H1 (cell line): ENCODE measurements at regions not wholly inside any gene's neighbourhood (a gene's known extent, or its start where the extent isn't known, plus 50 kb on each side); places are given as distances from the start of the nearest gene placed in this dataset.

Experiments used
- ATF2 ChIP-seq: IDR thresholded peaks from 2 replicates; pipeline ENCODE4 v1.6.1; 2012; ENCODE audit warnings: low read length, inconsistent platforms
- KDM5A ChIP-seq: fragments of 200-600 bp; IDR thresholded peaks from 2 replicates; pipeline ENCODE4 v1.7.1; 2012; ENCODE audit warnings: mild to moderate bottlenecking, low read length, inconsistent platforms, mixed read lengths
- MAFK ChIP-seq: IDR thresholded peaks from 2 replicates; pipeline ENCODE4 v1.6.1; 2012; ENCODE audit warnings: low read depth, mild to moderate bottlenecking, improper control_type of control experiment, low read length
- TF ChIP-seq, protein P1 (sequence below): fragments of 300-600 bp; sonication (generic); IDR thresholded peaks from 2 replicates; pipeline ENCODE4 v1.7.1; 2012; ENCODE audit warnings: low read length, moderate library complexity, mild to moderate bottlenecking, inconsistent platforms; ENCODE audit not compliant: insufficient replicate concordance

- TF ChIP-seq, protein P1, sequence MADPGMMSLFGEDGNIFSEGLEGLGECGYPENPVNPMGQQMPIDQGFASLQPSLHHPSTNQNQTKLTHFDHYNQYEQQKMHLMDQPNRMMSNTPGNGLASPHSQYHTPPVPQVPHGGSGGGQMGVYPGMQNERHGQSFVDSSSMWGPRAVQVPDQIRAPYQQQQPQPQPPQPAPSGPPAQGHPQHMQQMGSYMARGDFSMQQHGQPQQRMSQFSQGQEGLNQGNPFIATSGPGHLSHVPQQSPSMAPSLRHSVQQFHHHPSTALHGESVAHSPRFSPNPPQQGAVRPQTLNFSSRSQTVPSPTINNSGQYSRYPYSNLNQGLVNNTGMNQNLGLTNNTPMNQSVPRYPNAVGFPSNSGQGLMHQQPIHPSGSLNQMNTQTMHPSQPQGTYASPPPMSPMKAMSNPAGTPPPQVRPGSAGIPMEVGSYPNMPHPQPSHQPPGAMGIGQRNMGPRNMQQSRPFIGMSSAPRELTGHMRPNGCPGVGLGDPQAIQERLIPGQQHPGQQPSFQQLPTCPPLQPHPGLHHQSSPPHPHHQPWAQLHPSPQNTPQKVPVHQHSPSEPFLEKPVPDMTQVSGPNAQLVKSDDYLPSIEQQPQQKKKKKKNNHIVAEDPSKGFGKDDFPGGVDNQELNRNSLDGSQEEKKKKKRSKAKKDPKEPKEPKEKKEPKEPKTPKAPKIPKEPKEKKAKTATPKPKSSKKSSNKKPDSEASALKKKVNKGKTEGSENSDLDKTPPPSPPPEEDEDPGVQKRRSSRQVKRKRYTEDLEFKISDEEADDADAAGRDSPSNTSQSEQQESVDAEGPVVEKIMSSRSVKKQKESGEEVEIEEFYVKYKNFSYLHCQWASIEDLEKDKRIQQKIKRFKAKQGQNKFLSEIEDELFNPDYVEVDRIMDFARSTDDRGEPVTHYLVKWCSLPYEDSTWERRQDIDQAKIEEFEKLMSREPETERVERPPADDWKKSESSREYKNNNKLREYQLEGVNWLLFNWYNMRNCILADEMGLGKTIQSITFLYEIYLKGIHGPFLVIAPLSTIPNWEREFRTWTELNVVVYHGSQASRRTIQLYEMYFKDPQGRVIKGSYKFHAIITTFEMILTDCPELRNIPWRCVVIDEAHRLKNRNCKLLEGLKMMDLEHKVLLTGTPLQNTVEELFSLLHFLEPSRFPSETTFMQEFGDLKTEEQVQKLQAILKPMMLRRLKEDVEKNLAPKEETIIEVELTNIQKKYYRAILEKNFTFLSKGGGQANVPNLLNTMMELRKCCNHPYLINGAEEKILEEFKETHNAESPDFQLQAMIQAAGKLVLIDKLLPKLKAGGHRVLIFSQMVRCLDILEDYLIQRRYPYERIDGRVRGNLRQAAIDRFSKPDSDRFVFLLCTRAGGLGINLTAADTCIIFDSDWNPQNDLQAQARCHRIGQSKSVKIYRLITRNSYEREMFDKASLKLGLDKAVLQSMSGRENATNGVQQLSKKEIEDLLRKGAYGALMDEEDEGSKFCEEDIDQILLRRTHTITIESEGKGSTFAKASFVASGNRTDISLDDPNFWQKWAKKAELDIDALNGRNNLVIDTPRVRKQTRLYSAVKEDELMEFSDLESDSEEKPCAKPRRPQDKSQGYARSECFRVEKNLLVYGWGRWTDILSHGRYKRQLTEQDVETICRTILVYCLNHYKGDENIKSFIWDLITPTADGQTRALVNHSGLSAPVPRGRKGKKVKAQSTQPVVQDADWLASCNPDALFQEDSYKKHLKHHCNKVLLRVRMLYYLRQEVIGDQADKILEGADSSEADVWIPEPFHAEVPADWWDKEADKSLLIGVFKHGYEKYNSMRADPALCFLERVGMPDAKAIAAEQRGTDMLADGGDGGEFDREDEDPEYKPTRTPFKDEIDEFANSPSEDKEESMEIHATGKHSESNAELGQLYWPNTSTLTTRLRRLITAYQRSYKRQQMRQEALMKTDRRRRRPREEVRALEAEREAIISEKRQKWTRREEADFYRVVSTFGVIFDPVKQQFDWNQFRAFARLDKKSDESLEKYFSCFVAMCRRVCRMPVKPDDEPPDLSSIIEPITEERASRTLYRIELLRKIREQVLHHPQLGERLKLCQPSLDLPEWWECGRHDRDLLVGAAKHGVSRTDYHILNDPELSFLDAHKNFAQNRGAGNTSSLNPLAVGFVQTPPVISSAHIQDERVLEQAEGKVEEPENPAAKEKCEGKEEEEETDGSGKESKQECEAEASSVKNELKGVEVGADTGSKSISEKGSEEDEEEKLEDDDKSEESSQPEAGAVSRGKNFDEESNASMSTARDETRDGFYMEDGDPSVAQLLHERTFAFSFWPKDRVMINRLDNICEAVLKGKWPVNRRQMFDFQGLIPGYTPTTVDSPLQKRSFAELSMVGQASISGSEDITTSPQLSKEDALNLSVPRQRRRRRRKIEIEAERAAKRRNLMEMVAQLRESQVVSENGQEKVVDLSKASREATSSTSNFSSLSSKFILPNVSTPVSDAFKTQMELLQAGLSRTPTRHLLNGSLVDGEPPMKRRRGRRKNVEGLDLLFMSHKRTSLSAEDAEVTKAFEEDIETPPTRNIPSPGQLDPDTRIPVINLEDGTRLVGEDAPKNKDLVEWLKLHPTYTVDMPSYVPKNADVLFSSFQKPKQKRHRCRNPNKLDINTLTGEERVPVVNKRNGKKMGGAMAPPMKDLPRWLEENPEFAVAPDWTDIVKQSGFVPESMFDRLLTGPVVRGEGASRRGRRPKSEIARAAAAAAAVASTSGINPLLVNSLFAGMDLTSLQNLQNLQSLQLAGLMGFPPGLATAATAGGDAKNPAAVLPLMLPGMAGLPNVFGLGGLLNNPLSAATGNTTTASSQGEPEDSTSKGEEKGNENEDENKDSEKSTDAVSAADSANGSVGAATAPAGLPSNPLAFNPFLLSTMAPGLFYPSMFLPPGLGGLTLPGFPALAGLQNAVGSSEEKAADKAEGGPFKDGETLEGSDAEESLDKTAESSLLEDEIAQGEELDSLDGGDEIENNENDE: no peak
- TF ChIP-seq ATF2 (no peak), MAFK (no peak), KDM5A (no peak)
Measured at GRCh38 chr15:81529481-81529880, 155.5 kb upstream of the TMC3 start (continued).
